GM19455 (cell line): ENCODE measurements at regions not wholly inside any gene's neighbourhood (a gene's known extent, or its start where the extent isn't known, plus 50 kb on each side); places are given as distances from the start of the nearest gene placed in this dataset.
"Not testable (repeated sequence)": the region's sequence is repeated elsewhere in the genome, so short reads cannot be mapped to it uniquely, and the experiment has no call there.

Source experiments
- ATAC-seq: cut with Tn5 transposase; IDR thresholded peaks from one replicate; pipeline ENCODE4 v1.9.1; 2021; ENCODE audit not compliant: unreplicated experiment

DNA sequence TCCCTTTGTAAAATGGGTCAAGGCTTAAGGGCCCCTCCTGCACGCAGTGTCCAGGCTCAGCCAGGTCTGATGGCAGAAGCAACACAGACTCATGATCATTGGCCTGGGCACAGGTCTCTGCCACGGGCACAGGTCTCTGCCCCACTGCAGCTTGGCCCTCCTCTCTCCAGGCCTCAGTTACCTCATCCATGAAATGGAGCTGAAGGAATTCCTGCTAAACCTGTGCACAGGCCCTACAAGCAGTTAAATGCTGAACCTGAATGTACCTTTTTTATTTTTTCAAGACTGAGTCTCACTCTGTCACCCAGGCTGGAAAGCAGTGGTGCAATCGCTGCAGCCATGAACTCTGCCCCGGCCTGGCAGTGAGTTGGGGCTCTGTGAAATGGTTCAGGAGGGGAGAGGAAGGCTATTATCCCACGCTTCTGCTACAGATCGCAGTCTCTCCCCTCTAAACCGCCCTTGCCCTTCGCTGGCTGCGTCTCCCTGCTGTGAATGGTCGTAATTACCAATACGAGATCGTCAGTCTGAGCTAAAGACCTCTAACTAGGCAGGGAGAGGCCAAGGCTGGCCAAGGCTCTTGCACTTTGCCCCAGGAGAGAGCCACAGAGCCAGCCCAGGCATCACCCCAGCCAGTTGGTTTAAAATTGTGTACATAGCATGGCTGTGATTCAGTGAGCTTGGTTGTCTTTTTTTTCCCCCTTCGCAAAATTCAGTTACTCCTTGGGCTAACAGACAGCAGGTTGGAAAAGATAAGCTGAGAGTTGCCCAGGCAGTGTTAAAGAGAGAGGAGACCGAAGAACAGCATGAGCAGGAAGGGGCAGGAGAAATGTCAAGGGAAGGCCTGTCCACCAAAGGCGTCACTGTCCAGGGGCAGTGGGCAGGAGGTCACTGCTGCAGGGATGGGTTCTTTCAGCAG is 93.0 kb upstream of the KCTD7 start:
- no peak for ATAC-seq

DNA sequence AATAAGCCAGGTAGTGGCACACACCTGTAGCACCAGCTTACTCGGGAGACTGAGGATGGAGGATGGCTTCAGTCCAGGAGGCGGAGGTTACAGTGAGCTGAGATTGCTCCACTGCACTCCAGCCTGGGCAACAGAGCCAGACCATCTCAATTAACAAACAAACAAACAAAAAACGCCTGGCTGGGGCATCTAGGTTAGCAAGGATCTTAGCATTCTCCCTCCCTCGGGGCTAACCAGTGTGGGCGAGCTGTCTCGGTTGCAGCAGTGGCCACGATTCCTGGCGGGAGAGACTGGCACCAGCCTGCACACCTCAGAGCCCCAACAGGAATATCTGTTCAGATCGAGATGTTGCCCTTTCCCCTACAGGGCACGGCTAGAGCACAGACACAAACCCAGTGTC is 91.3 kb upstream of the KCTD7 start:
- no peak for ATAC-seq

DNA sequence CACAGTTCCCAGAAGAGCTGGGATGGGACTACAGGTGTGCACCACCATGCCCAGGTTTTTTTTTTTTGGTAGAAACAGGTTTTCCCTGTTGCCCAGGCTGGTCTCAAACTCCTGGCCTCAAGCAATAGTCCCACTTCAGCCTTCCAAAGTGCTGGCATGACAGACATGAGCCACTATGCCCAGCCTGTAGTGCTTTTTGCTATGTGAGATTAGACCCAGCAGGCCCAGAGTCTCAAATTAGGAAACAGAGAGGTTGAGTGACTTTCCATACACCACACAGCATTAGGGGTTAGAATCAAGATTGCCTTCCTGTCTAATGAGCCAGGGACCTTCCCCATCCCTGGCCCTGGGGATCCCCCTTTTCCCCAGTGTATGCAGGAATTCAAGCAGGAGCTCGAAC is 90.8 kb upstream of the KCTD7 start:
- no peak for ATAC-seq

DNA sequence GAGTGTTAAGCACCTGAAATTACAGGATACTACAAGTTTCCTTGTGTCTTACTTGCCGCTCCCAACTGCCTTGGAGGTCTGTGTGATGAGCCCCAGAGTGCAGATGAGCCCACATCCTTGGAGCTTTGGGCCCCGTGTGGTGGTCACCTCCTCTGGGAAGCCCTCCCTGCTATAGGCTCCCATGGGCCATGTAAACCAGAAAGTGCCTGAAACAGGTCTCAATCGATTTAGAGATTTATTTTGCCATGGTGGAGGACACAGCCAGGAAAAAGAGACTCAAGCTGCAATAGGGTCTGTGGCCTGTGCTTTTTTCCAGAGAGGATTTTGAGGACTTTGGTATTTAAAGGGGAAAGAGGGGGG is 89.4 kb upstream of the KCTD7 start:
- no peak for ATAC-seq

DNA sequence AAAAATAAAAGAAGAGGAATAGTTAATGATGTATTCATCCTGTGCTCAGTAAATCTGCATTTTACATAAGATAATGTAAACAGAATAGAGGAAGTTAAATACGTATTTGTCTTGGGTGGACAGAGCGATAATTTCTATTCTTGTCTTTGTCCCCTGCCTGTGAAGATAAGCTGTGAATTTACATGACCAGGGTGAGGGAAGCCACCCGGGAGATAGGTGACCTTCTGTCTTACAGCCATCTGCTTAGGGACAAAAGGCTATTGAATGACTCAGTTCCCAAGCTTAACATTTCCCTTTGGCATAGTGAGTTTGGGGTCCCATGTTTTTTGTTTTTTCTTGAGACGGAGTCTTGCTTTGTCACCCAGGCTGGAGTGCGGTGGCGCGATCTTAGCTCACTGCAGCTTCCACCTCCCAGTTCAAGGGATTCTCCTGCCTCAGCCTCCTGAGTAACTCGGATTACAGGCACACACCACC is 88.7 kb upstream of the KCTD7 start:
- no peak for ATAC-seq

DNA sequence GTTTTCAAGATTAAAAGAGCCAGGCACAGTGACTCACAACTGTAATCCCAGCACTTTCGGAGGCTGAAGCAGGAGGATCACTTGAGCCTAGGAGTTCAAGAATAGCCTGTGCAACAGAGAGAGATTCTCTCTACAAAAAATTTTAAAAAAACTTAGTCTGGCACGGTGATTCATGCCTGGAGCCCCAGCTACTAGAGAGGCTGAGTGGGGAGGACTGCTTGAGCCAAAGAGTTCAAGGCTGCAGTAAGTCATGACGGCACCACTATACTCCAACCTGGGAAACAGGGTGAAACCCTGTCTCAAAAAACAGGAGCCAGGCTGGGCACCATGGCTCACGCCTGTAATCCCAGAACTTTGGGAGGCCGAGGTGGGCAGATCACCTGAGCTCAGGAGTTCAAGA is 86.6 kb upstream of the KCTD7 start:
- ATAC-seq: no peak

DNA sequence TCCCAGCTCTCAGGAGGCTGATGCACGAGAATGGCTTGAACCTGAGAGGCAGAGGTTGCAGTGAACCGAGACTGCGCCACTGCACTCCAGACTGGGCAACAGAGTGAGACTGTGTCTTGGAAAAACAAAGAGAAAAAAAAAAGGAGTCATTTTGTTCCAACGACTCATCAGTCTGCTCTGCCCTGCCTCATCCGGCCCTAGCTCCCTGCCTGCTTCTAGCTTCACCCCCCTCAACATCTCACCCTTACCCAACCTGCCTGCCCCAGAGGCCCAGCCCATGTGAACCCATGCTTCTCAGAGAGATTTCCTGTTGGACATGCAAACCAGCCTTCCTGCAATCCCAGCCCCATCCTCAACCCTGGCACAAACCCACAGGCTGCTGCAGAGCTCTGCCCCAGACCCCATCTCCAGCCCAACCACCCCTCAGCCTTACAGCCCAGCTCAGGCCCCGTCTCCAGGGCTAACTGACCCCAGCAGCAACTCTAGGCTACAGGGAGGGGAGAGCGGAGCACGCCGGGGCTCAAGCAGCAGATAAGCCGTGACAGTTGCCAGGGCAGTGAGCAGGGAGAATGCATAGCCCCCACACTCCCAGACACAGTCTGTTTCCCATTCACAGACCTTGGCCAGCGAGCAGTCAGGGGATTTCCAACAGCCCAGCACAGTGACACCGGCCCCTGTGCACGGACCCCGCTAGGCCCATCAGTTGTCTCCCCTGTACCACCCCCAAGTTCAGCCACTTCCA is 86.0 kb upstream of the KCTD7 start:
- no peak for ATAC-seq

DNA sequence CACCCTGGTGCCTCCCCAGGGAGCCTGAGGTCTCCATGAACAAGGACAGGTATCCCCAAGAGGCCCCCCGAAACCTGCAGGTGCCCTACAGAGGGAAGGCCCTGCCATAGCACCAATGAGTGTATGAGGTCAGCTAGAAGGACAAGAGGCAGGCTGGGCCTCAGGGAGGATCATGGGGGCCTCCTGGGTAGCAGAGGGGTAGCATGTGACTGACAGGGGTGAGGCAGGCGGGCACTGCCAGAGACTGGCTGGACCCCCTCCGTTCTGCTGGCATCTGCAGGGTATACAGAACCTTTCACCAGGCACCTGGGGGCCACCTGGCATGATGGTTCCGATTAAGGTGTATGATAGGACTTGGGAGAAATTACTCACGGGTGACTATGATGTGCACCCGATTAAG is 79.2 kb upstream of the KCTD7 start:
- ATAC-seq: no peak

DNA sequence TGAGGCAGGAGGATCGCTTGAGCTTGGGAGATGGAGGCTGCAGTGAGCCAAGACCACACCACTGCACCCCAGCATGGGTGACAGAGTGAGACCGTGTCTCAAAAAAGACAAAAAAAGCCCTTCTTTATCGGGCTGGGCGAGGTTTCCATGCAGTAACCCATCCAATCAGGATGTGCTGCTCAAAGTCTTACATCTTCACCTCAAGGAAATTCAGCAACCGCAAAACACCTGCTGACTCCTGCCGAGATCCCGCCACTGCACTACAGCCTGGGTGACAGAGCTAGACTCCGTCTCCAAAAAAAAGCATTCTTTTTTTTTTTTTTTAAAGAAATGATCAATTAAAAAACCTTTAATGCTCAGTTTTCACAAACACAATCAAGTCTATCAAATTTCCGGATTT is 75.7 kb upstream of the KCTD7 start:
- ATAC-seq: no peak

DNA sequence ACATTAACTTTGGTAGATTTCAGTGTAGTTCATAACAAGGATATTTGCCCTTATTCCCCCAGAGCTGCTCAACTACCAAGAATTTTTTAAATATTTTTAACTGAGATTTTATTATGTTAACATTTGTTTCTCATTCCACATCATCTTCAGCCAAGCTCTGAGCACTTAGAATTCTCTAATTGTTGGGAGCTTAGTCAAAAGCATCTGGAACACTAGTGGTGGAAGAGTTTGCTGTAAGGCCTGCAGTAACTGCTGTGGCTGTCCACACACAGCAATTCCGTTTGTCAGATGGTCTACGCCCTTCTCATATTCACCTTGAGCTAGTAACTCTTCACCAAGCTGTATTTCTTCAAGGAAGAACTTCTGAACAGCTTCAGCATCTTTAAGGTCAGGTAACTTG is 75.0 kb upstream of the KCTD7 start:
- ATAC-seq: not testable (repeated sequence)

DNA sequence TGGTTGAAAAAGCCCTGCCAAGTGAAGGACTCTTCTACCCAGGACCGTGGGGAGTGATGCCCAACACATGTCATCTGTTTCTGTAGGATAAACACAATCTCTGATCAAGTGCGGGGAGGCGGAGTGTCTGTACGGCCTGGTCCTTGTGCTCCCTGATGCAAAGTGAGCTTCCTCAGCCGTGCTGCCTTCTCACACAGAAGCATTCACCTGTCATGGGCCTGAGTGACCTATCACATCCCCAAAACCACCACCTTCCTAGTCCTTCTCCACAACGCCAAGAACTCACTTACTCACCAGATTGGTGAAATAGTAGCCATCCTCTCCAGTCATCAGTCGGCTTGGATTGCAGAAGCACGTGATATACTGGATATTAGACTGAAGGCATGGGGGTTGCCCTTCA is 74.4 kb upstream of the KCTD7 start:
- ATAC-seq: not testable (repeated sequence)

DNA sequence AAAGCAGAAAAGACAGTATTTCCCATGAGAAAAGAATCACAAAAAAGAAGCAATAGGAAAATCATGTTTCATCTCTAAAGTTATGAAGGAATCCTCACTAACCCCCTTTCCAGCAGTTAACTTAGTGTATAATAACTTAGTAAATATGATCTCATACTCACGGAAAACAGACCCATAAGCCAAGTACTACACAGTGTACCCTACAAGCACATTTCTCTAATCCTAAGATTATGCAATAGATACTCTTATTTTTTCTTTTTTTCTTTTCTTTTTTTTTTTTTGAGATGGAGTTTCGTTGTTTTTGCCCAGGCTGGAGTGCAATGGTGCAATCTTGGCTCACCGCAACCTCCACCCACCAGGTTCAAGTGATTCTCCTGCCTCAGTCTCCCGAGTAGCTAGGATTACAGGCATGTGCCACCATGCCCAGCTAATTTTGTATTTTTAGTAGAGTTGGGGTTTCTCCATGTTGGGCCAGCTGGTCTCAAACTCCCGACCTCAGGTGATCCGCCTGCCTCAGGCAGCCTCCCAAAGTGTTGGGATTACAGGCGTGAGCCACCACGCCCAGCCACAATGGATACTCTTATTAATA is 73.7 kb upstream of the KCTD7 start:
- not testable (repeated sequence) for ATAC-seq

DNA sequence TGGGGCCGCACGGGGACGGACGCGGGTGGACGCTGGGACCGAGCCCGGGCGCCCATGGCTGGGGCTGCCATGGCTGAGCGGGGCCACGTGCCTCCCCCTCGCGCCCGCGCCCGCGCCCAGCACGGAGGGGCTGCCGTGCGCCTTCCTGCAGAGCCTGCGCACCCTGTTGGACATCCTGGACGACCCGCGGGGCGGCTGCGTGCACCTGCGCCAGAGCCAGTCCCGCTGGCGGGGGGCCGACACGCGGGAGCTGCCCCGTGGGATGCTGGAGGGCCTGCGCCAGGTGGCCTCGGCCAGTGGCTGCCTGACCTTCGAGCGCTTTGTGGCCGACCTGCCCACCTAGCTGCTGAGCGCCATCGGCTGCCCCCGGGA is 72.5 kb upstream of the KCTD7 start:
- ATAC-seq: no peak

DNA sequence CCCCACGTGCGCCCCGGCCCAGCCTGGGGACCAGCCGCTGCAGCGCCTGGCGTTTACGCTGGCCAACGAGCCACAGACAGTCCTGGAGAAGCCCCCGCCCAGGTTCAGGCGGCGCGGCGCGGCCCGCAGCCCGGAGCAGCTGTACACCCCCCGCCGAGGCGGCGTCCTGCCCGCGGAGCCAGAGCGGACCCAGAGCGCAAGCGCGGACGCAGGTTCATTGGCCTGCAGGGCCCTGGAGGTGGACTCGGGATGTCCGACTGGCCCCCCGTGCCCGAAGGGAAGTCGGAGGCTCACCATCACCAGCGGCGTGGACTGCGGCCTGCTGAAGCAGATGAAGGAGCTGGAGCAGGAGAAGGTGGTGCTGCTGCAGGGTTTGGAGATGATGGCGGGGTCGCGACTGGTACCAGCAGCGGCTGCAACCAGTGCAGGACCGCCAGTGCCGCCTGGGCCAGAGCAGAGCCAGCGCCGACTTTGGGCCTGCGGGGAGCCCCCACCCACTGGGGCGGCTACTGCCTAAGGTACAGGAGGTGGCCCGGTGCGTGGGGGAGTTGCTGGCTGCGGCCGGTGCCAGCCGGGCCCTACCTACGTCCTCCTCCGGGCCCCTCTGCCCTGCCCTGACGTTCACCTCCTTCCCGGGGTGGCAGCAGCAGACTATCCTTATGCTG is 72.0 kb upstream of the KCTD7 start:
- no peak for ATAC-seq

DNA sequence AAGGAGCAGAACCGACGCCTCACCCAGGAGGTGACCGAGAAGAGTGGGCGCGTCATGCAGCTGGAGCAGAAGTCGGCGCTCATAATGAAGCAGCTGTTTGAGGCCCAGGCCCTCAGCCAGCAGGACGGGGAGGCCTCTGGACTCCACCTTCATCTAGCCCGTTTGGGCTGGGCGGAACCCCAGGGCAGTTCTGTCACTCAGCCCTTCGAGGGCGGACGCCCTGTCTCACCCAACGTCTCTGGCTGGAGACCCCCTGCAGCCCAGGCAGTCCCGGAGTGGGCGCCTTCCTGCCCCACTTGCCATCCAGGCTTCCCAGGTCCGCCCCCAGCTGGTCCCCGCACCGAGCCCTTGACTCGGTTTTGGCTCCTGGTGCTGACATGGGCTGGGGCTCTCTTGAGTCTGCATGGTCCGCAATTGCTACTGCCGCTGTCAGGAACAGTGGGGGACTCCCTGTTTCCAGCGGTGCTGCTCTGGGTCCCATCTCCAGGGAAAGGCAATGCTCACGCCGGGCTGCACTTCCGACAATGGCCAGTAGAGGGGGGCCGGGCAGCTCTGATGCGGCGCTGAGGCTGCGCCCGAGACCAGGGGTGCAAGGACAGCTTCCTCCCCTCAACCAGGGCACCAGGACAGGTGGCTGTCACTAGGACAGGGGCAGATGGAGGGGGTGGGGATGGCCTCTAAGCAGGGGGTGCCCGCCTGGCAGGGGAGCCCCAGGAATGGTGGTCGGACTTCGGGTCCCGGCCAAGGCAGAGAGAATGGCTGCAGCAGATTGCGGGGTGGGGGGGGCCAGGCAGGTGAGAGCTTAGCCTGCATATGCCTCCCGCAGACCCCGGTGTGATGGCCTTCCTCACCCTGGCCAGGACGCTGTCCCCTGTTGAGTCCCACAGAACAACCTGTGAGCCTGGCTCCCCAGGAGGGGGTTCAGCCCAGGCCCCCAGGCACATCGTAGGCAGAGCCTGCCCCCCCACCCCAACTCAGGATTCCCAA is 71.2 kb upstream of the KCTD7 start:
- ATAC-seq: no peak

DNA sequence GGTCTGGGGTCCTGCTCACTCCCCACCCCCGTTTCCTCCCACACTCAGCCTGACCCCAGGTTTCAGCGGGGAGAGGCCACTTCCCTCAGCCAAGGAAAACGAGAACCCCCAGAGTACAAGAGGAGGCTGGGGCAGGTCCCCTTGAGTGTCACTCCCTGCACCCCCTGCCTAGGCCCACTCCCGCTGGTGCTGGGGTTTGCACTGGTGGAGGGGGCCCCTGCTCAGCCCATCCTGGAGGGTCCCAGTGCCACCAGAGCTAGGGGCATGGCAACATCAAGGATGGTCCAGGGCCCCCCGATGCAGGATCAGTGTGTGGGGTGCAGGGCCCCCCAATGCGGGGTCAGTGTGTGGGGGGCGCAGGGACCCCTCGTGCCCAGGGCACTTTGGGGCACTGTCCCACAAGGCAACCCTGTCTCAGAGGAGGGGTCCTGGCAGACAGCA is 70.5 kb upstream of the KCTD7 start:
- no peak for ATAC-seq

DNA sequence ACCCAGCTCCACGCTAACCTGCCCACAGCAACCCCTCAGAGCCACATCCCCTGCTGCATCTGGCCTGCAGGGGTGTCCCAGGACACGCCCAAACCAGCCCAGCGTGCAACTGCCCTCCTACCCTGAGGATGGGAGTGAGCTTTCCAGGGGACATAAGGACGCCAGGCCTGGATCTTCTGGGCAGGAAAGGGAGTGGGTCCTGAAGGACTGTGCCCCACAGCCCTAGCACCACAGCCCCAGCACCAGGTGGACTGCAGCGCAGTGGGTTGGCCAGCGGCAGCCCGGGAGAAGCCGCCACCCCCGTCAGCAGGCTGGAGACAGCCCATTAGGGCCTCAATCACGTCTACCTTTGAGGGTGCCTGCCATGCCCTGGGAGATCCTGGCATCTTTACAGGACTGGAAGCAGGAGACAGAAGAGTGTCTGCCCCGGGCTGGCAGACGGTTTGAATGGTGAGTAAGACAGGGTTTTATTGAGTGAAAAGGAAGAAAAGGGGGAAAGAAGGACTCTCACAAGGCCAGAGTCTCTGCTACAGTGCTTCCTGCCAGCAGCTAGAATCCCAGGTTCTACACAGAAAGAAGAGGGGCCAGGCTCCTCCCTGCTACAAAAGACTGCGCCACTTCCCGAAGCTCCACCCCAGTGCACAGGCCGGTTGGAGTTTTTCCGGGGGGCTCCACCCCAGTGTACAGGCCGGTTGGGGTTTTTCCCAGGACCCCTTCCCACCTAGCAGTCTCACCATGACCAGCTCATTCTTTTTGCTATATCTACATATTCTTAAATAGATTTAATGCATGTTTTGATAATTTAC is 69.8 kb upstream of the KCTD7 start:
- no peak for ATAC-seq

DNA sequence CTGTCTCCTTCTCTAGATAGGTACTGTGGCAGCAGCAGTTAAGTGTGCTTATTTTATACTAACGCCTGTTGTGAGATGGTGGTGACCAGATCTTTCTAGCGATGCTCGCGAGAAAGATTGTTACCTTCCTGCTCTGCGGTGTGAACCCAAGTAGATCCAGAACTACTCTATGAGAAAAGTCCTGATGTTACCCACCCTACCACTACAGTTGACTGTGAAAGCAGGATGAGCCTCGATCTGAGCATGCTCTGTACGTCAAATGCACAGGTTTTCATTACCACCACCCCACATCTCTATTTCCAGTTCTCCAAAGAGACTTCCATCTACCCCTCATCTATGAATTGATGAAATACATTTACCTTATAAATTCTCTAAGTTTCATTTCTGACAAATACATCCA is 64.6 kb upstream of the KCTD7 start:
- no peak for ATAC-seq

DNA sequence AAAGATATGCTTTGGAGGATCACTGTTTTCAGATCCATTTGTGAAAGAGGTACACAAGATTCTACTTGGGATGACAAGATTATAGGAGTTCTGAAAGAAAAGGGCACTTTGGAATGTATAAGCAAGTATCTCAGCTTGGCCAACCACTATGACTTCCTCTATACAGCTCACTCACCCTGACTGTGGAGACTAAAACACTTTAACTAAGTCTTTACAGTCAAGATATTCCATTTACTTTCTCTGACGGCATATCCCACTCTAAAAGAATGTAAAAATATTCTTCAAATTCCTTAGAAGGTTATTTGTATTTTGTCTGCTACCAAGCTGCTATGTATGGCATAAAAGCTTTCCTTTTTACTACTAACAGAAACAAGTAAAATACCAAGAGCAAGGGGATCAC is 58.5 kb upstream of the KCTD7 start:
- ATAC-seq: not testable (repeated sequence)
